HL-60 (cell line): ENCODE measurements at regions not wholly inside any gene's neighbourhood (a gene's known extent, or its start where the extent isn't known, plus 50 kb on each side); places are given as distances from the start of the nearest gene placed in this dataset.

Experiments used
- DNase-seq, 2 experiments: peaks; one replicate each; pipeline ENCODE4 v3.0.0-alpha.2; 2010 to 2020; ENCODE audit warnings: low read depth in 1 of 2, low spot score in 1 of 2
- H3K27ac ChIP-seq: fragments of 250-450 bp; sonication (Bioruptor Pico); replicated peaks from 2 replicates; pipeline ENCODE4 v1.5.1; 2020; ENCODE audit warnings: mild to moderate bottlenecking, moderate library complexity
- H3K27me3 ChIP-seq: fragments of 250-450 bp; sonication (Bioruptor Pico); 2 replicates; pipeline ENCODE4 v1.5.1; 2021; ENCODE audit warnings: mild to moderate bottlenecking, moderate library complexity; ENCODE audit not compliant: insufficient read depth, poor library complexity, severe bottlenecking
- H3K4me3 ChIP-seq: replicated peaks from 2 replicates; pipeline ENCODE4 v1.5.1; 2011; ENCODE audit warnings: mild to moderate bottlenecking, control low read depth, low read length; ENCODE audit not compliant: insufficient read depth
- CTCF ChIP-seq: IDR thresholded peaks from one replicate; pipeline ENCODE4 v1.5.1; 2011; ENCODE audit warnings: low read length, control low read depth, inconsistent platforms; ENCODE audit not compliant: insufficient read depth
- GABPA ChIP-seq: IDR thresholded peaks from 2 replicates; pipeline ENCODE4 v1.6.1; 2012; ENCODE audit warnings: low read depth
- POLR2AphosphoS5 ChIP-seq: IDR thresholded peaks from 2 replicates; pipeline ENCODE4 v1.6.1; 2012; ENCODE audit warnings: low read depth
- REST ChIP-seq: IDR thresholded peaks from 2 replicates; pipeline ENCODE4 v1.6.1; 2012; ENCODE audit warnings: low read depth; ENCODE audit not compliant: insufficient replicate concordance
- SPI1 ChIP-seq: IDR thresholded peaks from 2 replicates; pipeline ENCODE4 v1.6.1; 2012; ENCODE audit warnings: low read depth, mild to moderate bottlenecking, borderline replicate concordance

GRCh38 chr3:151553888-151554287, 93.0 kb upstream of the IGSF10 start:
- Histone ChIP-seq H3K27me3 (no peaks in the 10 kb centered on the region), H3K4me3 (no peak overlapping the region), H3K27ac (peak overlapping the region; percentile 68)
- peak; percentile 93 to 96 for DNase-seq
- TF ChIP-seq CTCF (no peak), POLR2AphosphoS5 (peak; percentile 44; the same call in 1 of the 2 replicates), GABPA (no peak), SPI1 (no peak), REST (no peak)

GRCh38 chr3:151552589-151552988, 91.7 kb upstream of the IGSF10 start:
- Histone ChIP-seq H3K27ac (peak overlapping the region; percentile 68), H3K27me3 (no peaks in the 10 kb centered on the region), H3K4me3 (no peak overlapping the region)
- peak in 1 of 2 experiments; percentile 81 for DNase-seq
- TF ChIP-seq SPI1 (peak; percentile 76), GABPA (no peak)

- TF ChIP-seq POLR2AphosphoS5: no peak
- TF ChIP-seq GABPA: no peak
- TF ChIP-seq SPI1: no peak
- no peak for TF ChIP-seq REST
- TF ChIP-seq CTCF: no peak
- DNase-seq: no peak
- Histone ChIP-seq H3K4me3 (no peak overlapping the region), H3K27ac (no peak overlapping the region), H3K27me3 (no peaks in the 10 kb centered on the region)
Observed at GRCh38 chr3:151550642-151551041, 89.8 kb upstream of the IGSF10 start.

GRCh38 chr3:151550025-151550618, 89.3 kb upstream of the IGSF10 start:
- DNase-seq: no peak
- Histone ChIP-seq H3K27ac (no peak overlapping the region), H3K27me3 (no peaks in the 10 kb centered on the region), H3K4me3 (no peak overlapping the region)
- TF ChIP-seq SPI1 (no peak), GABPA (no peak), CTCF (no peak), REST (no peak), POLR2AphosphoS5 (no peak)
